HG02885 (cell line): ENCODE measurements at regions not wholly inside any gene's neighbourhood (a gene's known extent, or its start where the extent isn't known, plus 50 kb on each side); places are given as distances from the start of the nearest gene placed in this dataset.
"Not testable (repeated sequence)": the region's sequence is repeated elsewhere in the genome, so short reads cannot be mapped to it uniquely, and the experiment has no call there.

Experiments
- ATAC-seq: cut with Tn5 transposase; IDR thresholded peaks from one replicate; pipeline ENCODE4 v1.9.1; 2021; ENCODE audit warnings: mild to moderate bottlenecking; ENCODE audit not compliant: unreplicated experiment, poor library complexity

- ATAC-seq = no peak
These were observed 52.5 kb upstream of the VSTM5 start for GRCh38 chr11:93902921-93903320.

GRCh38 chr11:93903989-93904388, 53.6 kb upstream of the VSTM5 start:
- no peak for ATAC-seq

GRCh38 chr11:93904716-93905115, 54.3 kb upstream of the VSTM5 start:
- ATAC-seq = no peak

GRCh38 chr11:93905384-93905783, 55.0 kb upstream of the VSTM5 start:
- ATAC-seq = no peak

GRCh38 chr11:93906486-93906885, 56.1 kb upstream of the VSTM5 start:
- no peak for ATAC-seq

- ATAC-seq = no peak
These were observed 57.5 kb upstream of the VSTM5 start for GRCh38 chr11:93907901-93908300.

- no peak for ATAC-seq
These were observed 58.3 kb upstream of the VSTM5 start for GRCh38 chr11:93908689-93909088.

- ATAC-seq = no peak
These were observed 67.3 kb upstream of the VSTM5 start for GRCh38 chr11:93917673-93918072.

GRCh38 chr11:93921695-93922468, 71.5 kb upstream of the VSTM5 start:
- peak; percentile 72 for ATAC-seq

- no peak for ATAC-seq
These were observed 72.4 kb upstream of the VSTM5 start for GRCh38 chr11:93922830-93923229.

GRCh38 chr11:93926099-93926498, 75.7 kb upstream of the VSTM5 start:
- not testable (repeated sequence) for ATAC-seq

GRCh38 chr11:93929407-93929806, 79.0 kb upstream of the VSTM5 start:
- ATAC-seq = no peak

GRCh38 chr11:93933230-93933629, 82.8 kb upstream of the VSTM5 start:
- ATAC-seq = no peak

- no peak for ATAC-seq
These were observed 85.3 kb upstream of the HEPHL1 start for GRCh38 chr11:93935826-93936225.

GRCh38 chr11:93936460-93936859, 84.7 kb upstream of the HEPHL1 start:
- ATAC-seq = no peak

- ATAC-seq = no peak
These were observed 81.9 kb upstream of the HEPHL1 start for GRCh38 chr11:93939084-93939760.

GRCh38 chr11:93940395-93940794, 80.8 kb upstream of the HEPHL1 start:
- no peak for ATAC-seq

GRCh38 chr11:93942176-93942575, 79.0 kb upstream of the HEPHL1 start:
- ATAC-seq = no peak

GRCh38 chr11:93945596-93945995, 75.6 kb upstream of the HEPHL1 start:
- ATAC-seq = no peak

GRCh38 chr11:93952082-93952780, 68.9 kb upstream of the HEPHL1 start:
- ATAC-seq = no peak

GRCh38 chr11:93957397-93957952, 63.7 kb upstream of the HEPHL1 start:
- no peak for ATAC-seq
